ENCODE measurements at regions not wholly inside any gene's neighbourhood (a gene's known extent, or its start where the extent isn't known, plus 50 kb on each side); places are given as distances from the start of the nearest gene placed in this dataset.
"Not testable (repeated sequence)": the region's sequence is repeated elsewhere in the genome, so short reads cannot be mapped to it uniquely, and the experiment has no call there.

GRCh38 chr11:112714340-112714739, 246.9 kb upstream of the NCAM1 start:
- not testable (repeated sequence) for DNase-seq (ENCODE audit: low read depth)

- DNase-seq (ENCODE audit: low read depth) = no peak
Measured at GRCh38 chr11:112715056-112715455, 246.2 kb upstream of the NCAM1 start.

GRCh38 chr11:112718483-112718882, 242.7 kb upstream of the NCAM1 start:
- no peak for DNase-seq (ENCODE audit: low read depth)

GRCh38 chr11:112719736-112720525, 241.3 kb upstream of the NCAM1 start:
- no peak for DNase-seq (ENCODE audit: low read depth)

- no peak for DNase-seq (ENCODE audit: low read depth)
Measured at GRCh38 chr11:112722148-112722547, 239.1 kb upstream of the NCAM1 start.

- DNase-seq (ENCODE audit: low read depth) = no peak
Measured at GRCh38 chr11:112722876-112723275, 238.3 kb upstream of the NCAM1 start.

- no peak for DNase-seq (ENCODE audit: low read depth)
Measured at GRCh38 chr11:112723676-112724495, 237.3 kb upstream of the NCAM1 start.

- DNase-seq (ENCODE audit: low read depth) = no peak
Measured at GRCh38 chr11:112724496-112724790, 236.8 kb upstream of the NCAM1 start.

GRCh38 chr11:112725636-112726035, 235.6 kb upstream of the NCAM1 start:
- DNase-seq (ENCODE audit: low read depth) = no peak

- DNase-seq (ENCODE audit: low read depth) = no peak
Measured at GRCh38 chr11:112727341-112727841, 233.8 kb upstream of the NCAM1 start.

GRCh38 chr11:112728288-112728687, 232.9 kb upstream of the NCAM1 start:
- no peak for DNase-seq (ENCODE audit: low read depth)

GRCh38 chr11:112728716-112729115, 232.5 kb upstream of the NCAM1 start:
- no peak for DNase-seq (ENCODE audit: low read depth)

GRCh38 chr11:112730591-112730990, 230.6 kb upstream of the NCAM1 start:
- no peak for DNase-seq (ENCODE audit: low read depth)

GRCh38 chr11:112731538-112731937, 229.7 kb upstream of the NCAM1 start:
- DNase-seq (ENCODE audit: low read depth) = no peak

GRCh38 chr11:112732031-112732430, 229.2 kb upstream of the NCAM1 start:
- no peak for DNase-seq (ENCODE audit: low read depth)

- no peak for DNase-seq (ENCODE audit: low read depth)
Measured at GRCh38 chr11:112734207-112734606, 227.0 kb upstream of the NCAM1 start.

GRCh38 chr11:112735470-112735869, 225.8 kb upstream of the NCAM1 start:
- DNase-seq (ENCODE audit: low read depth) = no peak

- no peak for DNase-seq (ENCODE audit: low read depth)
Measured at GRCh38 chr11:112744041-112744440, 217.2 kb upstream of the NCAM1 start.

- DNase-seq (ENCODE audit: low read depth) = no peak
Measured at GRCh38 chr11:112745973-112746372, 215.2 kb upstream of the NCAM1 start.

- DNase-seq (ENCODE audit: low read depth) = no peak
Measured at GRCh38 chr11:112748252-112748651, 213.0 kb upstream of the NCAM1 start.

GRCh38 chr11:112748713-112749543, 212.3 kb upstream of the NCAM1 start:
- no peak for DNase-seq (ENCODE audit: low read depth)

GRCh38 chr11:112751329-112751728, 209.9 kb upstream of the NCAM1 start:
- DNase-seq (ENCODE audit: low read depth) = no peak

Data from activated T-cell treated with anti-CD3 and anti-CD28 coated beads for 1 hour (primary cell).